ENCODE measurements at regions not wholly inside any gene's neighbourhood (a gene's known extent, or its start where the extent isn't known, plus 50 kb on each side); places are given as distances from the start of the nearest gene placed in this dataset.

GRCh38 chr1:67615886-67616285, 69.1 kb upstream of the GADD45A start:
- no peak for DNase-seq (ENCODE audit: low read depth)

GRCh38 chr1:67616394-67616985, 68.5 kb upstream of the GADD45A start:
- DNase-seq (ENCODE audit: low read depth), result no peak

- no peak for DNase-seq (ENCODE audit: low read depth)
These were observed 66.5 kb upstream of the GADD45A start for GRCh38 chr1:67618285-67619018.

GRCh38 chr1:67619080-67619479, 65.9 kb upstream of the GADD45A start:
- no peak for DNase-seq (ENCODE audit: low read depth)

GRCh38 chr1:67623906-67624305, 61.1 kb upstream of the GADD45A start:
- DNase-seq (ENCODE audit: low read depth), result no peak

- DNase-seq (ENCODE audit: low read depth), result no peak
These were observed 60.3 kb upstream of the GADD45A start for GRCh38 chr1:67624680-67625079.

- peak; percentile 41 for DNase-seq (ENCODE audit: low read depth)
These were observed 58.7 kb upstream of the GADD45A start for GRCh38 chr1:67626090-67626860.

- DNase-seq (ENCODE audit: low read depth), result no peak
These were observed 58.2 kb upstream of the GADD45A start for GRCh38 chr1:67626861-67627235.

GRCh38 chr1:67627336-67627735, 57.7 kb upstream of the GADD45A start:
- DNase-seq (ENCODE audit: low read depth), result no peak

GRCh38 chr1:67627906-67628305, 57.1 kb upstream of the GADD45A start:
- no peak for DNase-seq (ENCODE audit: low read depth)

GRCh38 chr1:67629370-67630075, 55.5 kb upstream of the GADD45A start:
- DNase-seq (ENCODE audit: low read depth), result no peak

- DNase-seq (ENCODE audit: low read depth), result no peak
These were observed 54.5 kb upstream of the GADD45A start for GRCh38 chr1:67630438-67631045.

- no peak for DNase-seq (ENCODE audit: low read depth)
These were observed 52.6 kb upstream of the GADD45A start for GRCh38 chr1:67632356-67632755.

GRCh38 chr1:67632811-67633655, 52.0 kb upstream of the GADD45A start:
- no peak for DNase-seq (ENCODE audit: low read depth)

GRCh38 chr1:67634396-67634935, 50.5 kb upstream of the GADD45A start:
- DNase-seq (ENCODE audit: low read depth), result no peak

GRCh38 chr1:67635055-67635809, 49.8 kb upstream of the GADD45A start:
- DNase-seq (ENCODE audit: low read depth), result no peak

Data from HS-27A (cell line).